Muscle layer of duodenum (tissue), 2 donors: ENCODE measurements at regions not wholly inside any gene's neighbourhood (a gene's known extent, or its start where the extent isn't known, plus 50 kb on each side); places are given as distances from the start of the nearest gene placed in this dataset.
"Not testable (repeated sequence)": the region's sequence is repeated elsewhere in the genome, so short reads cannot be mapped to it uniquely, and the experiment has no call there.

Source experiments
- H3K27ac ChIP-seq: one replicate; pipeline ENCODE4 v1.7.0; 2013; ENCODE audit warnings: mild to moderate bottlenecking, low read length
- H3K27me3 ChIP-seq: one replicate; pipeline ENCODE4 v1.7.0; 2013; ENCODE audit warnings: low read depth, mild to moderate bottlenecking, control low read depth, low read length
- H3K36me3 ChIP-seq, 2 donors: one replicate each; pipeline ENCODE4 v1.7.0; 2013; ENCODE audit warnings: low read length in 2 of 2, control low read depth in 1 of 2, mild to moderate bottlenecking in 1 of 2; ENCODE audit not compliant: insufficient read depth in 2 of 2, control insufficient read depth in 1 of 2
- H3K4me1 ChIP-seq, 2 donors: one replicate each; pipeline ENCODE4 v1.7.0; 2013; ENCODE audit warnings: low read length in 2 of 2, mild to moderate bottlenecking in 2 of 2, control low read depth in 1 of 2, moderate library complexity in 1 of 2; ENCODE audit not compliant: insufficient read depth in 2 of 2, control insufficient read depth in 1 of 2
- H3K4me3 ChIP-seq, 2 donors: one replicate each; pipeline ENCODE4 v1.7.0; 2013; ENCODE audit warnings: low read length in 2 of 2, low read depth in 1 of 2, mild to moderate bottlenecking in 1 of 2
- H3K9me3 ChIP-seq, 2 donors: one replicate each; pipeline ENCODE4 v1.7.0; 2013; ENCODE audit warnings: low read length in 2 of 2, control low read depth in 1 of 2, mild to moderate bottlenecking in 1 of 2; ENCODE audit not compliant: control insufficient read depth in 1 of 2
- donor health status: healthy.

DNA sequence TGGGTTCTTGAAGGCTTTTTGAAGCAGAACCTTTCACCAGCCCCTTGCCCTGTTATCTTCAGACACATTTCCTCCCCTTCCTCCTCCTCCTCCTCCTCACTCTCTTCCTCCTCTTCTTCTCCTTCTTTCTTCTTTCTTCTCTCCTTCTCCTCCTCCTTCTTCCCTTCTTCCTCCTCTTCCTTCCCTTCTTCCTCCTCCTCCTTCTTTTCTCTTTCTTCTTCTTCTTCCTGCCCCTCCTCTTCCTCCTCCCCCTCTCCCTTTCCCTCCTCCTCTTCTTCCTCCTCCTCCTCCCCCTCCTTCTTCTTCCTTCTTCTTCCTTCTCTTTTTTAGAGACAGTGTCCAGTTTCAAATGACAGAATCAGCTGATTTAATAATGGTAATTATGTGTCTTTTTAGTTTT is 226.0 kb downstream of the DKK2 start:
- H3K4me3 ChIP-seq: no peak overlapping the region
- no peaks in the 10 kb centered on the region for H3K27me3 ChIP-seq
- H3K36me3 ChIP-seq: no peaks in the 10 kb centered on the region
- no peaks in the 10 kb centered on the region for H3K4me1 ChIP-seq
- no peak overlapping the region for H3K27ac ChIP-seq
- H3K9me3 ChIP-seq: no peaks in the 10 kb centered on the region

DNA sequence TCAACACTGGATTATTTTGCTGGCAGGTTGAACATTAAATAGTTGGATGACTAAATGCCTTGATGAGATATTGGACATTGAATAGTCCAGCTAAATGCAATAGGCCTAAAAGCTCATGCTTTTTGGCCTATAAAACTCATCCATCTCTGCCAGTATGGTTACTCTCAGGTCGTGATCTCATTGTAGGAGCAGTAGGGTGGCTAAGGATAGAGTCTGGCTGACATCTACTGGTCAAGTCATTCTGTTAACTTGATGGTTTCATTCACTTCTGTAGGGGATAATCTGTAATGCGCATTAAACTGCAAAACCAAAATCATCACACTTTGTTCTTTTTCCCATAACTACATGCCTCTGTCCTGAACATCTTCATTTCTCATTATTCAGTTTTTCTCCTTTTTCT is 227.0 kb downstream of the DKK2 start:
- Histone ChIP-seq H3K27me3 (no peaks in the 10 kb centered on the region), H3K9me3 (no peaks in the 10 kb centered on the region), H3K4me3 (no peak overlapping the region), H3K27ac (no peak overlapping the region), H3K36me3 (no peaks in the 10 kb centered on the region), H3K4me1 (no peaks in the 10 kb centered on the region)

DNA sequence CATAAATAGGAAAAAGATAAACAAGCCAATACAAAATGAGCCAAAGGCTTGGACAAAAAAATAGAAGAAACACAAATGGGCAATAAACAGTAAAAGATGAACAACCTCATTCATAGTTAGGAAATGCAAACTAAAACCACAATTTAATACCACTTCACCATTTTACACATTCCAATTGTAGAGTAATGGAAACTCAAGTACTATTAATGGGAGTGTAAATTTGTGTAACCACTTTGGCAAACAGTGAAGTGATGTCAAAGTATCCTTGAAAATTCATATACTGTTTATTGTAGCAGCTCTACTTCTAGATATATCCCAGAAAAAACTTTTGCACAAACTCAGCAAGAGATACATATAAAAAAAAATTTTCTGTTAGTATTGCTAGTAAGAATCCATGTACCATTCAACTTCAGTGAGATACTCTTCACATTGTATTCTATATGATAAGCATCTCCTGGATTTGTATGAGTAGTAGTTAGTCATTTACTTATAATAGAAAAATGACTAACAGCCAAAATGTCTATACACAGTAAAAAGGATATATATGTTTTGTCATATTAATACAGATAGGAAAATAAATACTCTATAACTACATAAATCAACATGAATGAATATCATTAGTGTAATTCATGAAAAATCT is 229.8 kb downstream of the DKK2 start:
- H3K27me3 ChIP-seq: no peaks in the 10 kb centered on the region
- H3K27ac ChIP-seq: no peak overlapping the region
- no peaks in the 10 kb centered on the region for H3K36me3 ChIP-seq
- H3K4me3 ChIP-seq: no peak overlapping the region
- H3K9me3 ChIP-seq: no peaks in the 10 kb centered on the region
- no peaks in the 10 kb centered on the region for H3K4me1 ChIP-seq

DNA sequence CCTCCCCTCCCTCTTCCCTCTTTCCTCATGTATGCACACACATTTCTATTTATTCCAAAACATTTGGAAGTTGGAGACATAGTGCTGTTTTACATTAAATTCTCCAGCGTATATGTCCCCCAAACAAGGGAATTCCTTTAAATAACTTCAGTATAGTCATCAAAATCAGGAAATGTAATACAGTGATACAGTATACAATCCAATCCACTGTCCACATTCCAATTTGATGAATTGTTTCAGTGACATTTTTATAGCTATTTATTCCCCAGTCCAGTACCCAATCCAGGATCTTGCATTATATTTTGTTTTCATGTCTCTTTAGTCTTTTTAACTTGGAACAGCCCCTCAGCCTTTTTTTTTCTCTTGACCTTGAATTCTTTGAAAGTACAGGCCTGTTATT is 233.0 kb downstream of the DKK2 start:
- Histone ChIP-seq H3K27me3 (no peaks in the 10 kb centered on the region), H3K36me3 (no peaks in the 10 kb centered on the region), H3K4me1 (no peaks in the 10 kb centered on the region), H3K27ac (no peak overlapping the region), H3K4me3 (no peak overlapping the region), H3K9me3 (no peaks in the 10 kb centered on the region)

GRCh38 chr4:106801386-106801785 is 234.7 kb downstream of the DKK2 start:
- no peaks in the 10 kb centered on the region for H3K4me1 ChIP-seq
- no peaks in the 10 kb centered on the region for H3K9me3 ChIP-seq
- no peaks in the 10 kb centered on the region for H3K36me3 ChIP-seq
- no peaks in the 10 kb centered on the region for H3K27me3 ChIP-seq
- no peak overlapping the region for H3K4me3 ChIP-seq
- H3K27ac ChIP-seq: no peak overlapping the region

GRCh38 chr4:106796876-106797275 is 239.2 kb downstream of the DKK2 start:
- H3K27ac ChIP-seq: no peak overlapping the region
- no peak overlapping the region for H3K4me3 ChIP-seq
- no peaks in the 10 kb centered on the region for H3K4me1 ChIP-seq

GRCh38 chr4:106795326-106795725 is 240.8 kb downstream of the DKK2 start:
- Histone ChIP-seq H3K27me3 (no peaks in the 10 kb centered on the region), H3K4me1 (no peaks in the 10 kb centered on the region), H3K4me3 (no peak overlapping the region), H3K9me3 (no peaks in the 10 kb centered on the region), H3K36me3 (no peaks in the 10 kb centered on the region), H3K27ac (no peak overlapping the region)

More at GRCh38 chr4:106796876-106797275, 239.2 kb downstream of the DKK2 start:
- no peaks in the 10 kb centered on the region for H3K9me3 ChIP-seq
- no peaks in the 10 kb centered on the region for H3K36me3 ChIP-seq
- H3K27me3 ChIP-seq: no peaks in the 10 kb centered on the region

- H3K9me3 ChIP-seq: no peaks in the 10 kb centered on the region
- H3K27ac ChIP-seq: no peak overlapping the region
- no peaks in the 10 kb centered on the region for H3K36me3 ChIP-seq
- no peaks in the 10 kb centered on the region for H3K27me3 ChIP-seq
- H3K4me1 ChIP-seq: no peaks in the 10 kb centered on the region
- H3K4me3 ChIP-seq: no peak overlapping the region
These were observed 242.2 kb downstream of the DKK2 start for GRCh38 chr4:106793933-106794332.

DNA sequence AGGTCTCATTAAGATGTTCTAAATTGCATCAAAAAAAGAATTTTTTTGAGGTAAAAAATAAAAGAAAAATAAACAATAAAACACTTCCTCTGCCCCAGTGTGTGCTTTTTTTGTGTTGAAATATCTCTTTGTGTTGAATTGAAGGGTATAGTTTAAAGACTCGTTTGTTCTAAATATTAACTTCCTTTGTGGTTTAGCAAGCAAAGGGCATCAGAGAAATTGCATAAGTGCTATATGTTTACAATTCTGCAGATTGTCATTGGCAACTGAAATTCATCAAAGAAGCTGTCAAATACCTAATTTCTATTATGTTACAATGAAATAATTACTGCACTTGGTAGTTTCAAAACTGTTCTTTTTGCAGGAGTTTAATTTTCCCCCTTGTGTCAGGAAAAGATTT is 260.5 kb downstream of the DKK2 start:
- Histone ChIP-seq H3K4me1 (no peaks in the 10 kb centered on the region), H3K36me3 (no peaks in the 10 kb centered on the region), H3K27ac (no peak overlapping the region), H3K27me3 (no peaks in the 10 kb centered on the region), H3K4me3 (no peak overlapping the region), H3K9me3 (peaks cover 0 to 3% of the 10 kb centered on the region in 2 donors)

DNA sequence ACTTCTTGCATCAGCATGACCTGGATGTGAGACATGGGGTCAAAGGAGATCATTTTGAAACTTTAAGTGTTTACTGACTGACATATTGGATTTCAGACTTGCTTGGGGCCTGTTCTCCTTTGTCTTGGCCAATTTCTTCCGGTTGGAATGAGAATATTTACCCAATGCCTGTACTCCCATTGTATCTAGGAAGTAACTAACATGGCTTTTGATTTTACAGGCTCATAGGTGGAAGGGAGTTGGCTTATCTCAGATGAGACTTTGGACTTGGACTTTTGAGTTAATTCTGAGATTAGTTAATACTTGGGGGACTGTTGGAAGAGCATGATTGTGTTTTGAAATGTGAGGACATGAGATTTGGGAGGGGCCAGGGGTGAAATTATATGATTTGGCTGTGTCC is 262.1 kb downstream of the DKK2 start:
- H3K36me3 ChIP-seq, H3K27ac ChIP-seq, H3K4me3 ChIP-seq, H3K9me3 ChIP-seq, H3K27me3 ChIP-seq, H3K4me1 ChIP-seq: not testable (repeated sequence)

DNA sequence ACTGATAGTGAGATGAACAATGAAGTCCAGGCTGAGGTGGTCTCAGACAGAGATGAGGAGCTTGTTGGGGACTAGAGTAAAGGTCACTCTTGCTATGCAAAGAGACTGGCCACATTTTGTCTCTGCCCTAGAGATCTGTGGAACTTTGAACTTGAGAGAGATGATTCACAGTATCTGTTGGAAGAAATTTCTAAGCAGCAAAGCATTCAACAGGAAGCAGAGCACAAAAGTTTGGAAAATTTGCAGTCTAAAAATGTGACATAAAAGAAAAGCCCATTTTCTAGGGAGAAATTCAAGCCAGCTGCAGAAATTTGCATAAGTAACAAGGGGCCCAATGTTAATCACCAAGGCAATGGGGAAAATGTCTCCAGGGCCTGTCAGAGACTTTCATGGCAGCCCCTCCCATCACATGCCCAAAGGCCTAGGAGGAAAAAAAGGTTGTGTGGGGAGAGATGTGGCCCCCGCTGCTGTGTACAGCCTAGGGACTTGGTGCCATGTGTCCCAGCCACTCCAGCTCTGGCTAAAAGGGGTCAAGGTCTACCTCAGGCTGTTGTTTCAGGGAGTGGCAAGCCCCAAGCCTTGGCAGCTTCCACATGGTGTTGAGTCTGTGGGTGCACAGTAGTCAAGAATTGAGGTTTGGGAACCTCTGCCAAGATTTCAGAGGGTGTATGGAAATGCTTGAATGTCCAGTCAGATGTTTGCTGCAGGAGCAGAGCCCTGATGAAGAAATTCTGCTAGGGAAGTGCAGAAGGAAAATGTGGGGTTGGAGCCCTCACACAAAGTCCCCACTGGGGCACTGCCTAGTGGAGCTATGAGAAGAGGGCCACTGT is 262.8 kb downstream of the DKK2 start:
- no peaks in the 10 kb centered on the region for H3K36me3 ChIP-seq
- no peak overlapping the region for H3K27ac ChIP-seq
- no peak overlapping the region for H3K4me3 ChIP-seq
- H3K9me3 ChIP-seq: peaks cover 0 to 8% of the 10 kb centered on the region in 2 donors
- no peaks in the 10 kb centered on the region for H3K4me1 ChIP-seq
- no peaks in the 10 kb centered on the region for H3K27me3 ChIP-seq

- peaks cover 0 to 9% of the 10 kb centered on the region in 2 donors for H3K9me3 ChIP-seq
These were observed 268.1 kb downstream of the DKK2 start for GRCh38 chr4:106767991-106768390.

More at GRCh38 chr4:106767991-106768390, 268.1 kb downstream of the DKK2 start:
- Histone ChIP-seq H3K27me3 (no peaks in the 10 kb centered on the region), H3K27ac (no peak overlapping the region), H3K36me3 (no peaks in the 10 kb centered on the region), H3K4me3 (no peak overlapping the region), H3K4me1 (no peaks in the 10 kb centered on the region)
